ENCODE measurements at regions not wholly inside any gene's neighbourhood (a gene's known extent, or its start where the extent isn't known, plus 50 kb on each side); places are given as distances from the start of the nearest gene placed in this dataset.

DNA sequence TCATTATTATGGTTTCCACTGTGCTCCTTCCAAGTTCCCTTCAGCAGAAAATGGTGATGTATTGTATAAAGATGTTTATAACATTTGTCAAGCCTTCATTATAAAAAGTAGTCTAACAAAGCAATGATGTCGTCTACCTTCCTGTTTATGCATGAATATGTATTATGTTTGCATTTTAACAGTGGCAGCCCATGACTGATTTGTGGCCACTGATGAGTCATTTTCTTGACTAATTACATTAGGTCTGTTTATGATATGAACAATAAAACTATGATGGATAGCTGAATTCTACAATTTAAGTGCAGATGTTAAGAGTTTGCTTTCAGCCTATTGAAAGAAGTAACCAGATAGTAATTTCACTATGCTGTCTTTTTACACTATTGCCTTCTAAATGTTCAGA is 75.4 kb upstream of the ADAMTS19 start:
- TF ChIP-seq EZH2 (IDR thresholded peaks at IDR 0.05; ENCODE audit: borderline replicate concordance, insufficient read depth, low read length, poor library complexity, severe bottlenecking) (no peak), SMC3 (conservative IDR thresholded peaks at IDR 0.05; ENCODE audit: poor library complexity) (no peak), TAF1 (IDR thresholded peaks at IDR 0.05; ENCODE audit: low read depth) (no peak), EP300 (conservative IDR thresholded peaks at IDR 0.05; ENCODE audit: poor library complexity, severe bottlenecking) (no peak)
- TF ChIP-seq, protein P1, sequence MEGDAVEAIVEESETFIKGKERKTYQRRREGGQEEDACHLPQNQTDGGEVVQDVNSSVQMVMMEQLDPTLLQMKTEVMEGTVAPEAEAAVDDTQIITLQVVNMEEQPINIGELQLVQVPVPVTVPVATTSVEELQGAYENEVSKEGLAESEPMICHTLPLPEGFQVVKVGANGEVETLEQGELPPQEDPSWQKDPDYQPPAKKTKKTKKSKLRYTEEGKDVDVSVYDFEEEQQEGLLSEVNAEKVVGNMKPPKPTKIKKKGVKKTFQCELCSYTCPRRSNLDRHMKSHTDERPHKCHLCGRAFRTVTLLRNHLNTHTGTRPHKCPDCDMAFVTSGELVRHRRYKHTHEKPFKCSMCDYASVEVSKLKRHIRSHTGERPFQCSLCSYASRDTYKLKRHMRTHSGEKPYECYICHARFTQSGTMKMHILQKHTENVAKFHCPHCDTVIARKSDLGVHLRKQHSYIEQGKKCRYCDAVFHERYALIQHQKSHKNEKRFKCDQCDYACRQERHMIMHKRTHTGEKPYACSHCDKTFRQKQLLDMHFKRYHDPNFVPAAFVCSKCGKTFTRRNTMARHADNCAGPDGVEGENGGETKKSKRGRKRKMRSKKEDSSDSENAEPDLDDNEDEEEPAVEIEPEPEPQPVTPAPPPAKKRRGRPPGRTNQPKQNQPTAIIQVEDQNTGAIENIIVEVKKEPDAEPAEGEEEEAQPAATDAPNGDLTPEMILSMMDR (IDR thresholded peaks at IDR 0.05; ENCODE audit: poor library complexity, severe bottlenecking): no peak
- TF ChIP-seq, protein P2, sequence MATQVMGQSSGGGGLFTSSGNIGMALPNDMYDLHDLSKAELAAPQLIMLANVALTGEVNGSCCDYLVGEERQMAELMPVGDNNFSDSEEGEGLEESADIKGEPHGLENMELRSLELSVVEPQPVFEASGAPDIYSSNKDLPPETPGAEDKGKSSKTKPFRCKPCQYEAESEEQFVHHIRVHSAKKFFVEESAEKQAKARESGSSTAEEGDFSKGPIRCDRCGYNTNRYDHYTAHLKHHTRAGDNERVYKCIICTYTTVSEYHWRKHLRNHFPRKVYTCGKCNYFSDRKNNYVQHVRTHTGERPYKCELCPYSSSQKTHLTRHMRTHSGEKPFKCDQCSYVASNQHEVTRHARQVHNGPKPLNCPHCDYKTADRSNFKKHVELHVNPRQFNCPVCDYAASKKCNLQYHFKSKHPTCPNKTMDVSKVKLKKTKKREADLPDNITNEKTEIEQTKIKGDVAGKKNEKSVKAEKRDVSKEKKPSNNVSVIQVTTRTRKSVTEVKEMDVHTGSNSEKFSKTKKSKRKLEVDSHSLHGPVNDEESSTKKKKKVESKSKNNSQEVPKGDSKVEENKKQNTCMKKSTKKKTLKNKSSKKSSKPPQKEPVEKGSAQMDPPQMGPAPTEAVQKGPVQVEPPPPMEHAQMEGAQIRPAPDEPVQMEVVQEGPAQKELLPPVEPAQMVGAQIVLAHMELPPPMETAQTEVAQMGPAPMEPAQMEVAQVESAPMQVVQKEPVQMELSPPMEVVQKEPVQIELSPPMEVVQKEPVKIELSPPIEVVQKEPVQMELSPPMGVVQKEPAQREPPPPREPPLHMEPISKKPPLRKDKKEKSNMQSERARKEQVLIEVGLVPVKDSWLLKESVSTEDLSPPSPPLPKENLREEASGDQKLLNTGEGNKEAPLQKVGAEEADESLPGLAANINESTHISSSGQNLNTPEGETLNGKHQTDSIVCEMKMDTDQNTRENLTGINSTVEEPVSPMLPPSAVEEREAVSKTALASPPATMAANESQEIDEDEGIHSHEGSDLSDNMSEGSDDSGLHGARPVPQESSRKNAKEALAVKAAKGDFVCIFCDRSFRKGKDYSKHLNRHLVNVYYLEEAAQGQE (IDR thresholded peaks at IDR 0.05; ENCODE audit: borderline replicate concordance): no peak
